Right atrium auricular region (tissue), 2 donors: ENCODE measurements at regions not wholly inside any gene's neighbourhood (a gene's known extent, or its start where the extent isn't known, plus 50 kb on each side); places are given as distances from the start of the nearest gene placed in this dataset.
"Not testable (repeated sequence)": the region's sequence is repeated elsewhere in the genome, so short reads cannot be mapped to it uniquely, and the experiment has no call there.

Experiments
- DNase-seq: peaks from one replicate; pipeline ENCODE4 v3.0.0-alpha.2; 2019; ENCODE audit warnings: low spot score
- H3K27ac ChIP-seq, 2 donors: fragments of 200-600 bp; sonication (generic); 1 replicate in 1 of 2; 2 replicates in 1 of 2; pipeline ENCODE4 v1.5.1; 2016 to 2019
- H3K27me3 ChIP-seq, 2 donors: fragments of 200-600 bp; sonication (generic); one replicate each; pipeline versions ENCODE4 v1.5.1 to v1.6.0; 2017 to 2019
- H3K36me3 ChIP-seq: fragments of 200-600 bp; sonication (generic); one replicate; pipeline ENCODE4 v1.5.1; 2016
- H3K4me1 ChIP-seq, 2 donors: fragments of 200-600 bp; sonication (generic); one replicate each; pipeline versions ENCODE4 v1.5.1 to v1.6.0; 2017 to 2019
- H3K4me3 ChIP-seq, 2 donors: fragments of 200-600 bp; sonication (generic); 1 replicate in 1 of 2; 2 replicates in 1 of 2; pipeline ENCODE4 v1.5.1; 2017 to 2019; ENCODE audit warnings: mild to moderate bottlenecking in 1 of 2, moderate library complexity in 1 of 2
- H3K9me3 ChIP-seq, 2 donors: fragments of 200-600 bp; sonication (generic); one replicate each; pipeline ENCODE4 v1.5.1; 2019
- TF ChIP-seq, protein P1 (sequence below), 2 donors: fragments of 200-600 bp; sonication (generic); IDR thresholded peaks; one replicate each; pipeline ENCODE4 v1.5.1; 2019; ENCODE audit warnings: antibody characterized with exemption in 2 of 2

DNA sequence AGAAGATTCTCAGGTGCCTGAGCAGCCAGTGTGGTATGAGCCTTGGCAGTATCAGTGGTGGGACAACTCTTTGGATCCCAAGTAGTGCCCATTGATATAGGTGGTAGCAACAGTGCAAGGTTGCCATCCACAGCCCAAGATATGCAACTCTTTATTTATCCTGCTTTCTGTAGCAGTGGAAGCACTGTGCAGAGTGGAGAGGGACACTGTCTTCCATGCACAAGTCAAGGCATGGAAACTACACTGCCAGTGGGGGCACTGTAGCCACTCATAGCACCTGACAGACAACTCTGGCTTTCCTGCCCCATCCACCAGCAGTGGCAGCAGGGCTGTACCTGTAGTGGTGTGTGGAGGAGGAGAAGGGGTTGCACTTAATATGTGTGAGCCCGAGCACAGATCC, 409.6 kb upstream of the TMEFF2 start:
- H3K36me3 ChIP-seq = no peaks in the 10 kb centered on the region
- no peak overlapping the region for H3K27ac ChIP-seq
- TF ChIP-seq, protein P1, sequence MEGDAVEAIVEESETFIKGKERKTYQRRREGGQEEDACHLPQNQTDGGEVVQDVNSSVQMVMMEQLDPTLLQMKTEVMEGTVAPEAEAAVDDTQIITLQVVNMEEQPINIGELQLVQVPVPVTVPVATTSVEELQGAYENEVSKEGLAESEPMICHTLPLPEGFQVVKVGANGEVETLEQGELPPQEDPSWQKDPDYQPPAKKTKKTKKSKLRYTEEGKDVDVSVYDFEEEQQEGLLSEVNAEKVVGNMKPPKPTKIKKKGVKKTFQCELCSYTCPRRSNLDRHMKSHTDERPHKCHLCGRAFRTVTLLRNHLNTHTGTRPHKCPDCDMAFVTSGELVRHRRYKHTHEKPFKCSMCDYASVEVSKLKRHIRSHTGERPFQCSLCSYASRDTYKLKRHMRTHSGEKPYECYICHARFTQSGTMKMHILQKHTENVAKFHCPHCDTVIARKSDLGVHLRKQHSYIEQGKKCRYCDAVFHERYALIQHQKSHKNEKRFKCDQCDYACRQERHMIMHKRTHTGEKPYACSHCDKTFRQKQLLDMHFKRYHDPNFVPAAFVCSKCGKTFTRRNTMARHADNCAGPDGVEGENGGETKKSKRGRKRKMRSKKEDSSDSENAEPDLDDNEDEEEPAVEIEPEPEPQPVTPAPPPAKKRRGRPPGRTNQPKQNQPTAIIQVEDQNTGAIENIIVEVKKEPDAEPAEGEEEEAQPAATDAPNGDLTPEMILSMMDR (IDR thresholded peaks at IDR 0.05) = no peak

DNA sequence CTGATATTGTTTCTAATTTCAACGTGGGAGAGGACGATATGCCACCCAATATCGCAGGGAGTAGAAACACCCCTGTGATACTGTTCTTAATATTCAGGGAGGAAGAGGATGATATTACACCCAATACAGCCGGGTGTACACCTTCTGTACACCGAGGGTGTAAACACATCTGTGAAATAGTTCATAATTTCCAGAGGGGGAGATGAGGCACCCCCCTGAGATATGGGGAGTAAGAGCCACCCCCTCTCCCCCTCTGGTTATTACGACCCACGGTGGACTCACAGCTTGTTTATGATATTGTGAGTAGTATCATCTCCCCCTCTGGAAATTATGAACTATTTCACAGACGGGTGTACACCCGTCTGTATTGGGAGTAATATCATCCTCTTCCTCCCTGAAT, 403.9 kb upstream of the TMEFF2 start:
- H3K4me3 ChIP-seq, H3K4me1 ChIP-seq, H3K27me3 ChIP-seq, H3K9me3 ChIP-seq, H3K36me3 ChIP-seq, DNase-seq, H3K27ac ChIP-seq: not testable (repeated sequence)

More for the DNA sequence above, 409.6 kb upstream of the TMEFF2 start:
- Histone ChIP-seq H3K4me1 (no peaks in the 10 kb centered on the region), H3K9me3 (peaks cover 0 to 3% of the 10 kb centered on the region in 2 donors), H3K4me3 (no peak overlapping the region), H3K27me3 (no peaks in the 10 kb centered on the region)
- no peak for DNase-seq

DNA sequence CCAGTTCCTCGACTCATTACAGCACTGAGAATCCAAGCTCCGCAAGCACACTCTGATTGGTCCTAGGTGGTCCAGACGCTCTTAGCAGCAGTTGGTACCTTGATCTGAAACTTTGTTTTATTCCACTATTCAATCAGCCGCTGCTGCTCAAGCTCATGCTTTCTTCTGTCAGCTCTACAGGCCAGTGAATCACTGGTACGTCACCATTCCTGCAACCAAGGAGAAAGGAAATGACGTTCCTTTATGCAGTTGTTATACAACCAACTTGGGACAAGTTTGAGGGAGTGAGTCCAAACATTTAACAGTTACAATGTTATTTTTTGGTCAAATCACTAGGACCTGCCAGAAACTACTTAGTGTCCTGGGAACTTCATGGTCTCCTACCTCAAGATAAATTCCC, 398.8 kb upstream of the TMEFF2 start:
- H3K36me3 ChIP-seq = no peaks in the 10 kb centered on the region
- H3K4me1 ChIP-seq = no peaks in the 10 kb centered on the region
- no peak overlapping the region for H3K27ac ChIP-seq
- no peaks in the 10 kb centered on the region for H3K27me3 ChIP-seq
- TF ChIP-seq, protein P1 (IDR thresholded peaks at IDR 0.05) = no peak
- no peak overlapping the region for H3K4me3 ChIP-seq
- DNase-seq = no peak
- peaks cover 0 to 4% of the 10 kb centered on the region in 2 donors for H3K9me3 ChIP-seq

- H3K27me3 ChIP-seq = no peaks in the 10 kb centered on the region
- H3K9me3 ChIP-seq = peaks cover 0 to 4% of the 10 kb centered on the region in 2 donors
- no peak for DNase-seq
- no peak overlapping the region for H3K27ac ChIP-seq
- TF ChIP-seq, protein P1 (IDR thresholded peaks at IDR 0.05) = no peak
- no peaks in the 10 kb centered on the region for H3K36me3 ChIP-seq
- H3K4me3 ChIP-seq = no peak overlapping the region
- no peaks in the 10 kb centered on the region for H3K4me1 ChIP-seq
Observed at GRCh38 chr2:192591617-192592016, 396.9 kb upstream of the TMEFF2 start.

DNA sequence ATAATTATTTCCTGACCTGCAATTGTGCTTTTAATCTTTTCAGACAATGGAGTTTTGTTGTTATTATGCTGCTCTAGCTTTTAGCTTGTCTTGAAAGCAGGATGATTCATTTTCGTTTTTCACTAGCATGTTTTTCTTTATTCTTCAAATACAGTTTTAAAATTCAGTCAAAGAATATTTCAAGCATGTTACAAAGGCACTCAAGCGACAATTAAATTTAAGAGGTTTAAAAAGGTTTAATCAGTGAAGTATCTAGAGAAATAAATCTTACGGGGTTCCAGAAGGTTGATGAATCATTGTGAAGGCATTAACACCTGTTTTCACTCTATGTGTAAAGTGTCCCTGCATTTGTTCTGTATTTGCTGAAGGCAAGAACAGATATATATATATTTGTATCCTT, 390.7 kb upstream of the TMEFF2 start:
- no peaks in the 10 kb centered on the region for H3K36me3 ChIP-seq
- no peak for DNase-seq

GRCh38 chr2:192584976-192585375, 390.2 kb upstream of the TMEFF2 start:
- TF ChIP-seq, protein P1 (IDR thresholded peaks at IDR 0.05) = no peak
- no peak overlapping the region for H3K4me3 ChIP-seq
- DNase-seq = no peak

More for the DNA sequence above, 390.7 kb upstream of the TMEFF2 start:
- no peaks in the 10 kb centered on the region for H3K4me1 ChIP-seq
- TF ChIP-seq, protein P1 (IDR thresholded peaks at IDR 0.05) = no peak
- no peaks in the 10 kb centered on the region for H3K27me3 ChIP-seq
- no peaks in the 10 kb centered on the region for H3K9me3 ChIP-seq
- H3K4me3 ChIP-seq = no peak overlapping the region
- H3K27ac ChIP-seq = no peak overlapping the region

More at GRCh38 chr2:192584976-192585375, 390.2 kb upstream of the TMEFF2 start:
- H3K4me1 ChIP-seq = no peaks in the 10 kb centered on the region
- no peaks in the 10 kb centered on the region for H3K9me3 ChIP-seq
- no peaks in the 10 kb centered on the region for H3K27me3 ChIP-seq
- H3K36me3 ChIP-seq = no peaks in the 10 kb centered on the region
- H3K27ac ChIP-seq = no peak overlapping the region
